ENCODE measurements at regions not wholly inside any gene's neighbourhood (a gene's known extent, or its start where the extent isn't known, plus 50 kb on each side); places are given as distances from the start of the nearest gene placed in this dataset.
A peak's percentile ranks its signal among the peaks of the same experiment; 100 is the strongest.

DNA sequence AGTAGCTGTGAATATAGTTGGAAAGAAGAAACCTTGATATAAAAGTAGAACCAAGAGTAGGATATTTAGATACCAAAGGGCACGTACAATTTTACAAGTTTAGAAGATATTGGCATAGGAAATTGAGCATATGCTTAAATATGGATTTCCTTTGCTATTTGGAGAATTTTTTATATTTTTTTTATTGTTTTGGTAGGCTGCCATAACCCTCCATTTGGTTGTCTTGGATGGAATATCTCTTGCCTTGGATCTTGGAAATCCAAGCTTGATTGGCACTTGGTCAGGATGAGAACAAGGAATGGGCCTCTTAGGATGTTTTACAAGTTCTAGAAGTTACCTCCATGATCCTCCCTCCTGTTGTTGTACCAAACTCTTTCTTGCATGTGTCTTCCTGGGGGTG lies 297.1 kb downstream of the PRL start:
- no peaks in the 10 kb centered on the region for H3K9me3 ChIP-seq (ENCODE audit: control insufficient read depth, insufficient read depth, low read length)
- no peaks in the 10 kb centered on the region for H3K36me3 ChIP-seq (ENCODE audit: control insufficient read depth, insufficient read depth, low read length)
- H3K27me3 ChIP-seq (ENCODE audit: control insufficient read depth, insufficient read depth, low read length): no peaks in the 10 kb centered on the region
- H3K9ac ChIP-seq (ENCODE audit: low read depth, low read length): no peak overlapping the region
- peaks cover 2% of the 10 kb centered on the region for H3K4me1 ChIP-seq (ENCODE audit: control insufficient read depth, insufficient read depth, low read length)
- no peak overlapping the region for H3K4me3 ChIP-seq (ENCODE audit: low read depth, low read length)

- no peaks in the 10 kb centered on the region for H3K36me3 ChIP-seq (ENCODE audit: control insufficient read depth, insufficient read depth, low read length)
- no peaks in the 10 kb centered on the region for H3K27me3 ChIP-seq (ENCODE audit: control insufficient read depth, insufficient read depth, low read length)
- no peak overlapping the region for H3K9ac ChIP-seq (ENCODE audit: low read depth, low read length)
- no peak overlapping the region for H3K4me3 ChIP-seq (ENCODE audit: low read depth, low read length)
- H3K9me3 ChIP-seq (ENCODE audit: control insufficient read depth, insufficient read depth, low read length): no peaks in the 10 kb centered on the region
- H3K4me1 ChIP-seq (ENCODE audit: control insufficient read depth, insufficient read depth, low read length): peaks cover 2% of the 10 kb centered on the region
Observed at GRCh38 chr6:22001396-22002027, 295.3 kb downstream of the PRL start.

DNA sequence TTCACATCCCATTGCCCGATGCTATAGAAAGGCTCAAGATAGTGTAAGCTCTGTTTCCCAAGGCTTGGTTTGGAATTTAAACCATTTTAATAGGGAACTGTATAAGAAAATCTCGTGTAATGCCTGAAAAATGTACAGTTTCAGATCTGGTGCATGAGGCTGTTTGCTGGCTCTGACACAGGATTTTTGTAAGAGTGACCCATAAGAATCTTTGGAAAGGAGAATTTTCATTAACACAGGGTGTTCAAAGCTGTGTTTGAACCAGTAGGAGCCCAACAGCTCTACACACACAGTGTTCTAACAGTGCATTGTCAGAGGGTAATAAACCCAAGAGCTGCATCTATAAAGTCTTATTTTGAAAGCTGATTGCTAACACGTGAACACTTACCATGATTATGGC lies 293.5 kb downstream of the PRL start:
- Histone ChIP-seq H3K9me3 (ENCODE audit: control insufficient read depth, insufficient read depth, low read length) (no peaks in the 10 kb centered on the region), H3K36me3 (ENCODE audit: control insufficient read depth, insufficient read depth, low read length) (no peaks in the 10 kb centered on the region), H3K4me1 (ENCODE audit: control insufficient read depth, insufficient read depth, low read length) (peaks cover 2% of the 10 kb centered on the region), H3K4me3 (ENCODE audit: low read depth, low read length) (no peak overlapping the region), H3K9ac (ENCODE audit: low read depth, low read length) (no peak overlapping the region), H3K27me3 (ENCODE audit: control insufficient read depth, insufficient read depth, low read length) (no peaks in the 10 kb centered on the region)

GRCh38 chr6:22006795-22007194 lies 290.0 kb downstream of the PRL start:
- Histone ChIP-seq H3K4me1 (ENCODE audit: control insufficient read depth, insufficient read depth, low read length) (peaks cover 9% of the 10 kb centered on the region), H3K36me3 (ENCODE audit: control insufficient read depth, insufficient read depth, low read length) (no peaks in the 10 kb centered on the region), H3K4me3 (ENCODE audit: low read depth, low read length) (no peak overlapping the region), H3K9ac (ENCODE audit: low read depth, low read length) (no peak overlapping the region), H3K9me3 (ENCODE audit: control insufficient read depth, insufficient read depth, low read length) (no peaks in the 10 kb centered on the region), H3K27me3 (ENCODE audit: control insufficient read depth, insufficient read depth, low read length) (no peaks in the 10 kb centered on the region)

DNA sequence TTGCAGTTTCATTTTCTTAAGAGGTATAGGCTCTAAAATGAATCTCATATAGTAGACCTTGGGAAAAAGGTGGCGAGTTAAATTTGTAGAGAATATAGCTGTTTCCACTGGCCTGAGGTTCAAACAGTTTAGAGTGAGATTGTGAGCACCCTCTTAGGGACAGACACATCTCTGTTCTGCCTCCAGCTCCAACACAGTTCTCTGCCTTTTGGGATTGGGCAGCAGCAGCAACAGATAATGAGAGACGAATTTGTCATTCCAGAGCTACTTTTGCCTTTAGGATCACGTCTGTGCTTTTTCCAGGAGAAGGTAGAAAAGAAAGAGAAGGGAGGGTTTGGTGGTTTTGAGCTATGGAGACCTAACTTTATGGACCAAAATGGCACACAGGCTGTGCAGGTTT lies 289.4 kb downstream of the PRL start:
- H3K4me3 ChIP-seq (ENCODE audit: low read depth, low read length): no peak overlapping the region
- no peaks in the 10 kb centered on the region for H3K27me3 ChIP-seq (ENCODE audit: control insufficient read depth, insufficient read depth, low read length)
- H3K9ac ChIP-seq (ENCODE audit: low read depth, low read length): peak overlapping the region; percentile 18
- peaks cover 13% of the 10 kb centered on the region for H3K4me1 ChIP-seq (ENCODE audit: control insufficient read depth, insufficient read depth, low read length)
- H3K36me3 ChIP-seq (ENCODE audit: control insufficient read depth, insufficient read depth, low read length): no peaks in the 10 kb centered on the region
- no peaks in the 10 kb centered on the region for H3K9me3 ChIP-seq (ENCODE audit: control insufficient read depth, insufficient read depth, low read length)

- Histone ChIP-seq H3K4me3 (ENCODE audit: low read depth, low read length) (no peak overlapping the region), H3K9me3 (ENCODE audit: control insufficient read depth, insufficient read depth, low read length) (no peaks in the 10 kb centered on the region), H3K36me3 (ENCODE audit: control insufficient read depth, insufficient read depth, low read length) (no peaks in the 10 kb centered on the region), H3K9ac (ENCODE audit: low read depth, low read length) (no peak overlapping the region), H3K4me1 (ENCODE audit: control insufficient read depth, insufficient read depth, low read length) (peaks cover 11% of the 10 kb centered on the region), H3K27me3 (ENCODE audit: control insufficient read depth, insufficient read depth, low read length) (no peaks in the 10 kb centered on the region)
Observed at GRCh38 chr6:22008248-22008836, 288.5 kb downstream of the PRL start.

- peaks cover 11% of the 10 kb centered on the region for H3K4me1 ChIP-seq (ENCODE audit: control insufficient read depth, insufficient read depth, low read length)
- no peaks in the 10 kb centered on the region for H3K27me3 ChIP-seq (ENCODE audit: control insufficient read depth, insufficient read depth, low read length)
- H3K4me3 ChIP-seq (ENCODE audit: low read depth, low read length): no peak overlapping the region
- no peak overlapping the region for H3K9ac ChIP-seq (ENCODE audit: low read depth, low read length)
- no peaks in the 10 kb centered on the region for H3K9me3 ChIP-seq (ENCODE audit: control insufficient read depth, insufficient read depth, low read length)
- H3K36me3 ChIP-seq (ENCODE audit: control insufficient read depth, insufficient read depth, low read length): no peaks in the 10 kb centered on the region
Observed at GRCh38 chr6:22010102-22010501, 286.7 kb downstream of the PRL start.

GRCh38 chr6:22015216-22015615 lies 281.6 kb downstream of the PRL start:
- H3K9ac ChIP-seq (ENCODE audit: low read depth, low read length): no peak overlapping the region
- no peaks in the 10 kb centered on the region for H3K9me3 ChIP-seq (ENCODE audit: control insufficient read depth, insufficient read depth, low read length)
- no peak overlapping the region for H3K4me3 ChIP-seq (ENCODE audit: low read depth, low read length)
- no peaks in the 10 kb centered on the region for H3K27me3 ChIP-seq (ENCODE audit: control insufficient read depth, insufficient read depth, low read length)
- H3K36me3 ChIP-seq (ENCODE audit: control insufficient read depth, insufficient read depth, low read length): no peaks in the 10 kb centered on the region
- H3K4me1 ChIP-seq (ENCODE audit: control insufficient read depth, insufficient read depth, low read length): peaks cover 15% of the 10 kb centered on the region

GRCh38 chr6:22015944-22016343 lies 280.9 kb downstream of the PRL start:
- H3K27me3 ChIP-seq (ENCODE audit: control insufficient read depth, insufficient read depth, low read length): no peaks in the 10 kb centered on the region
- H3K9me3 ChIP-seq (ENCODE audit: control insufficient read depth, insufficient read depth, low read length): no peaks in the 10 kb centered on the region
- H3K36me3 ChIP-seq (ENCODE audit: control insufficient read depth, insufficient read depth, low read length): no peaks in the 10 kb centered on the region
- H3K9ac ChIP-seq (ENCODE audit: low read depth, low read length): no peak overlapping the region
- peaks cover 15% of the 10 kb centered on the region for H3K4me1 ChIP-seq (ENCODE audit: control insufficient read depth, insufficient read depth, low read length)
- H3K4me3 ChIP-seq (ENCODE audit: low read depth, low read length): no peak overlapping the region

GRCh38 chr6:22017272-22017671 lies 279.6 kb downstream of the PRL start:
- Histone ChIP-seq H3K36me3 (ENCODE audit: control insufficient read depth, insufficient read depth, low read length) (no peaks in the 10 kb centered on the region), H3K9me3 (ENCODE audit: control insufficient read depth, insufficient read depth, low read length) (no peaks in the 10 kb centered on the region), H3K4me1 (ENCODE audit: control insufficient read depth, insufficient read depth, low read length) (peaks cover 4% of the 10 kb centered on the region)

GRCh38 chr6:22017766-22018165 lies 279.1 kb downstream of the PRL start:
- Histone ChIP-seq H3K36me3 (ENCODE audit: control insufficient read depth, insufficient read depth, low read length) (no peaks in the 10 kb centered on the region), H3K9me3 (ENCODE audit: control insufficient read depth, insufficient read depth, low read length) (no peaks in the 10 kb centered on the region), H3K4me3 (ENCODE audit: low read depth, low read length) (no peak overlapping the region), H3K9ac (ENCODE audit: low read depth, low read length) (no peak overlapping the region), H3K27me3 (ENCODE audit: control insufficient read depth, insufficient read depth, low read length) (no peaks in the 10 kb centered on the region), H3K4me1 (ENCODE audit: control insufficient read depth, insufficient read depth, low read length) (peaks cover 4% of the 10 kb centered on the region)

More at GRCh38 chr6:22017272-22017671, 279.6 kb downstream of the PRL start:
- H3K9ac ChIP-seq (ENCODE audit: low read depth, low read length): no peak overlapping the region
- no peaks in the 10 kb centered on the region for H3K27me3 ChIP-seq (ENCODE audit: control insufficient read depth, insufficient read depth, low read length)
- no peak overlapping the region for H3K4me3 ChIP-seq (ENCODE audit: low read depth, low read length)

- no peak overlapping the region for H3K4me3 ChIP-seq (ENCODE audit: low read depth, low read length)
Observed at GRCh38 chr6:22019857-22020256, 277.0 kb downstream of the PRL start.

More at GRCh38 chr6:22019857-22020256, 277.0 kb downstream of the PRL start:
- no peaks in the 10 kb centered on the region for H3K27me3 ChIP-seq (ENCODE audit: control insufficient read depth, insufficient read depth, low read length)
- no peak overlapping the region for H3K9ac ChIP-seq (ENCODE audit: low read depth, low read length)
- no peaks in the 10 kb centered on the region for H3K9me3 ChIP-seq (ENCODE audit: control insufficient read depth, insufficient read depth, low read length)
- peaks cover 4% of the 10 kb centered on the region for H3K4me1 ChIP-seq (ENCODE audit: control insufficient read depth, insufficient read depth, low read length)
- H3K36me3 ChIP-seq (ENCODE audit: control insufficient read depth, insufficient read depth, low read length): no peaks in the 10 kb centered on the region

Data from iPS-15b (cell line).